Activated CD8-positive, alpha-beta memory T cell treated with anti-CD3 and anti-CD28 coated beads, Interleukin-2, amount 10 ng/mL, durations not matched to agents 7 days and 5 days (primary cell): ENCODE measurements at regions not wholly inside any gene's neighbourhood (a gene's known extent, or its start where the extent isn't known, plus 50 kb on each side); places are given as distances from the start of the nearest gene placed in this dataset.
"Not testable (repeated sequence)": the region's sequence is repeated elsewhere in the genome, so short reads cannot be mapped to it uniquely, and the experiment has no call there.

Experiments used
- ATAC-seq: fragments of 150-1000 bp; cut with Tn5 transposase; one replicate; pipeline ENCODE4 v1.10.0; 2021; ENCODE audit warnings: moderate library complexity
- CTCF ChIA-PET: fragments of 350-600 bp; sonication (Branson Sonifier 250); formaldehyde crosslinking; loops from one replicate; lab custom pipeline; 2021; ENCODE audit warnings: antibody characterized with exemption; lab: Charles Lee
- DNase-seq: peaks from one replicate; pipeline ENCODE4 v3.0.0-alpha.2; 2020
- H3K27ac Mint-ChIP-seq: one replicate; pipeline ENCODE4 v1.8.0; 2021; ENCODE audit warnings: mild to moderate bottlenecking, mixed read lengths
- H3K27me3 Mint-ChIP-seq: one replicate; pipeline ENCODE4 v1.8.0; 2021; ENCODE audit warnings: mixed read lengths
- H3K36me3 Mint-ChIP-seq: one replicate; pipeline ENCODE4 v1.8.0; 2021; ENCODE audit warnings: mild to moderate bottlenecking, mixed read lengths
- H3K4me1 Mint-ChIP-seq: one replicate; pipeline ENCODE4 v1.8.0; 2021; ENCODE audit warnings: mixed read lengths
- H3K4me3 Mint-ChIP-seq: one replicate; pipeline ENCODE4 v1.8.0; 2021; ENCODE audit warnings: mild to moderate bottlenecking, moderate library complexity, mixed read lengths
- H3K9me3 Mint-ChIP-seq: one replicate; pipeline ENCODE4 v1.8.0; 2022; ENCODE audit warnings: low read depth, mixed read lengths

DNA sequence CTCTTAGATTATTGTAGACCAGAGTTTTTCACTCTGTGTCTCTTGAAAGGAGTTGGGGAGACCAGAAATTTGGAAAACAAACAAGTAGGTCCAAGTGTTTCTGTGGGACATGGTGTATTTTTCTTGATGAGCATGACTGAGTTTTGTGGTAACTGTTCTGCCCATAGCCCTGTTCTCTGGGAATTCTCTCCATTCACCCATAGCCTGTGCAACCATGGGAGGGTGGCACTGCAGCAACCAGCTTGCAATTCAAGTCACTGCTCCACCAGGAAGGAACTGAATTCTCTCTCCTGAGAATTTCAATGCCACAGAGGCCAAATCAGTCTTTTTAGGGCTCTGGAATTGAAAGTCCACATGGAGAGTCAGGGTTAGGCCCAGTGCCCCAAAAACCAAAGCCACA is 475.3 kb upstream of the TRPC7 start:
- no peak for ATAC-seq
- Mint-ChIP-seq H3K4me3 (no peak overlapping the region), H3K4me1 (no peaks in the 10 kb centered on the region), H3K9me3 (no peaks in the 10 kb centered on the region), H3K36me3 (no peaks in the 10 kb centered on the region), H3K27ac (no peak overlapping the region), H3K27me3 (no peaks in the 10 kb centered on the region)
- CTCF ChIA-PET: no interaction called here
- no peak for DNase-seq

DNA sequence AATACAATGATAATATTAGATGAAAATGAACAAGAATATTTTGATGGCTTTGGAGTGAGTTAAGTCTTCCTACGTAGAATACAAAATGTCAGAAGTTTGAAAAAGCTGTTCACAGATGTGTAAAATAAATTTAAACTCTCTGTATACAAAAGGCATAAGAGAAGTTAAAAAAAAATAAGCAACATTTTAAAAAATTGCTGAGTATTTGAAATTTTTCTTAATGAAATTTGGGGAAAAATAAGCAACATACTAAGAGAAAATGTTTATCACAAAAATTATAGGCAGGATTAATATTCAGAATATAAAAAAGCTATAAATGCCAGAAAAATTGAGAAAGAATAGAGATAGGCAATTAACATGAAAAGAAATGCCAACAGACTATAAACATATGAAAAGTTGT is 470.7 kb upstream of the TRPC7 start:
- ATAC-seq: no peak
- H3K27me3 Mint-ChIP-seq: no peaks in the 10 kb centered on the region

DNA sequence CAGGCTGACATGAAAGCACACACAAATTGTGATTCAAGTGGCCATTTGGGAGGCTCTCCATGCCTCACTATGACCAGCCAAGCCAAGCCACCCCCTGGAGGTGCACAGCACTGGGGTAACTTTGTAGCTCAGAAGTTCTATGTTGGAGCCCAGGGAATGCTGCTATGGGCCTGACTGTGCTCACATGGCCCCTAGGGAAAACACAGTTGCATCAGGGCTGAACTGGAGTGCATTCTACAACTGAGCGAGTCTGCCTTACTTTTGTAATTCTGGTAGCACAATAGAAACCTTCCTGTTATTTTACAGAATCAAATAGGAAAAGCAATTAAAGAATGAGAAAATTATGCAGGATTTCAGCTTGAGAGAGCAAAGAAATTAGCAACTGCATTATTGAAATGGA is 455.5 kb upstream of the TRPC7 start:
- Mint-ChIP-seq H3K36me3 (no peaks in the 10 kb centered on the region), H3K4me3 (no peak overlapping the region), H3K27ac (no peak overlapping the region), H3K4me1 (no peaks in the 10 kb centered on the region), H3K27me3 (no peaks in the 10 kb centered on the region), H3K9me3 (peaks cover 2% of the 10 kb centered on the region)
- ATAC-seq: no peak
- no peak for DNase-seq
- CTCF ChIA-PET: no interaction called here

More for the DNA sequence above, 470.7 kb upstream of the TRPC7 start:
- Mint-ChIP-seq H3K4me3 (no peak overlapping the region), H3K4me1 (no peaks in the 10 kb centered on the region), H3K27ac (no peak overlapping the region), H3K36me3 (no peaks in the 10 kb centered on the region), H3K9me3 (no peaks in the 10 kb centered on the region)
- CTCF ChIA-PET: no interaction called here
- no peak for DNase-seq

DNA sequence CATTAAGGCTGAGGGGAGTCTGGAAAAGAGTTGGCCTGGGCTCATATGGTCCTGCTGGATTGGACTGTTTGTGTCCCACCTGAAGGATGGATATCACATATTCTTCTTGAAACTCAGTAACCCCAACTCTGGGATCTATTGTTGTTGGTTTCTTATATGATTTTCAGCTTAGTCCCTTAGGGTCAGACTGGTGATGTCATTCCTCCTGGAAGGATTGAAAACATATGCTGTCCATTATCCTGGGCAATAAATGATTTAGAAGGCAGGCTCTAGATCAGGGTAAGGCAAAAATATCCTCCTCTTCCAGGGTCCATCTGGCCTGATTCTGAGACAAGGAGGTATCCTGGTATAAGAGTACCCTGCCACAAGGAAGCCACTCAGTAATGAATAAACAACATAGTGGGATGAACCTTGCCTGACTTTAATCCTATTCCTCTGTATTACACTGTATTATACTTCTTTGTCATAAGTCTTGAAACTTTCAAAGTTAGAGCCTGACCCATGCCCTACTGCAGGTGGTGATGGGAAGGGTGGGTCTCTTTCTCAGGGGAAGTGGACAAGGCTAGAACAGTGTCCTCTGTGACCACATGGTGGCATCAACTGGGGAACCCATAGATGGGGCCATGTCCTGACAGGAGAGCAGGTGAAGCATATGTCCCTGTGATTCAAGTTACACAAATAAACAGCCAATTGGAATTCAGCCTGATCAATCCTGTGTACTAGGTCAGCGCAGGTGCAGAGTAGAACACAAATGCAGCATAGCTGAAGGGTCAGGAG is 454.4 kb upstream of the TRPC7 start:
- H3K36me3 Mint-ChIP-seq: no peaks in the 10 kb centered on the region
- CTCF ChIA-PET: no interaction called here
- peaks cover 2% of the 10 kb centered on the region for H3K9me3 Mint-ChIP-seq
- H3K27me3 Mint-ChIP-seq: no peaks in the 10 kb centered on the region
- no peaks in the 10 kb centered on the region for H3K4me1 Mint-ChIP-seq
- no peak overlapping the region for H3K4me3 Mint-ChIP-seq
- ATAC-seq (no peak), DNase-seq (no peak)
- H3K27ac Mint-ChIP-seq: no peak overlapping the region

GRCh38 chr5:136816327-136816726 is 451.0 kb upstream of the TRPC7 start:
- CTCF ChIA-PET: no interaction called here
- no peak overlapping the region for H3K27ac Mint-ChIP-seq

GRCh38 chr5:136814619-136815378 is 449.5 kb upstream of the TRPC7 start:
- Mint-ChIP-seq H3K4me1 (no peaks in the 10 kb centered on the region), H3K27ac (no peak overlapping the region), H3K4me3 (no peak overlapping the region), H3K36me3 (no peaks in the 10 kb centered on the region), H3K27me3 (no peaks in the 10 kb centered on the region), H3K9me3 (no peaks in the 10 kb centered on the region)
- no peak for DNase-seq
- no peak for ATAC-seq
- CTCF ChIA-PET: no interaction called here

More at GRCh38 chr5:136816327-136816726, 451.0 kb upstream of the TRPC7 start:
- ATAC-seq: no peak
- no peak overlapping the region for H3K4me3 Mint-ChIP-seq
- no peaks in the 10 kb centered on the region for H3K9me3 Mint-ChIP-seq
- no peaks in the 10 kb centered on the region for H3K27me3 Mint-ChIP-seq
- no peaks in the 10 kb centered on the region for H3K4me1 Mint-ChIP-seq
- H3K36me3 Mint-ChIP-seq: no peaks in the 10 kb centered on the region
- no peak for DNase-seq

GRCh38 chr5:136812270-136812669 is 446.9 kb upstream of the TRPC7 start:
- DNase-seq, CTCF ChIA-PET, H3K36me3 Mint-ChIP-seq, H3K9me3 Mint-ChIP-seq, ATAC-seq, H3K27ac Mint-ChIP-seq, H3K4me3 Mint-ChIP-seq, H3K27me3 Mint-ChIP-seq, H3K4me1 Mint-ChIP-seq: not testable (repeated sequence)

DNA sequence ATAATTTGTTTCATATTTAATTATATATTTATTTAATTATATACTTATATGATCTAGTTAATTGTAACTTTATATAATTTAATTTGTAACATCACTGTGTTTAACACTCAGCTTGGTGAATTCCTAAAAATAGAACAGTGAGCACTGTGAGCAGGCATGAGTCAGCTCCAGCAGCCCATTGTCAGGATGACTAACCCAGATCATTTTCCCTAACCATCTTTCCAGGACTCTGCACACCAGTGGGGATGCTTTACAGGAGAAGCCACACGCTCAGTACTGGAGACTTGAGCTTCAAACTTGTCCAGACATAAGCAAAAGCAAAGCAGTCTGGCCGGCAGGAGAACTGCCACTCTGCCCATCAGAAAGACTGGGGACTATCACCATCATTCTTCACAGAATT is 446.2 kb upstream of the TRPC7 start:
- no peak for DNase-seq
- no peaks in the 10 kb centered on the region for H3K9me3 Mint-ChIP-seq
- ATAC-seq: no peak
- no peaks in the 10 kb centered on the region for H3K27me3 Mint-ChIP-seq
- H3K4me1 Mint-ChIP-seq: no peaks in the 10 kb centered on the region
- no peaks in the 10 kb centered on the region for H3K36me3 Mint-ChIP-seq
- no peak overlapping the region for H3K27ac Mint-ChIP-seq
- no peak overlapping the region for H3K4me3 Mint-ChIP-seq
- CTCF ChIA-PET: no interaction called here

DNA sequence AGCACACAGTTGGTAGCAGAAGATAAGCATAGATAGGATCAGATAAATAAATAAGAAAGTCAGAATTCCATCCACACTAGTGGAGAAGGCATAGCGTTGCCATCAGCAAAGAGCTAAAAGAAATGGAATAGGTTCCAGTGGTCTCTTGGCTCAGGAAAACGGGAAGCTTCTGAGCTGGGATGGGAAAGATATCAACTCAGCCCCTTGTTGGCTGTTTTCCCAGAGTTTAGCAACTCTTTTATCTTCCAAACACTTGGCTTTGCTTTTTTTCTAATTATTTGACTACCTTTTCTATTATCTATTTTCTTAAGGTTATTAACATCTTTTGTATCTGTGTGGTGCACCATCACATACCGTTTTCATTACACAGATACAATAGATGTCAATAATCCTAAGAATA is 445.7 kb upstream of the TRPC7 start:
- no peak for DNase-seq
- CTCF ChIA-PET: no interaction called here
- ATAC-seq: no peak
- no peak overlapping the region for H3K4me3 Mint-ChIP-seq
- H3K4me1 Mint-ChIP-seq: no peaks in the 10 kb centered on the region
- H3K27ac Mint-ChIP-seq: no peak overlapping the region
- H3K27me3 Mint-ChIP-seq: no peaks in the 10 kb centered on the region
- H3K36me3 Mint-ChIP-seq: no peaks in the 10 kb centered on the region
- H3K9me3 Mint-ChIP-seq: no peaks in the 10 kb centered on the region

GRCh38 chr5:136810261-136810801 is 445.0 kb upstream of the TRPC7 start:
- Mint-ChIP-seq H3K27me3 (no peaks in the 10 kb centered on the region), H3K4me3 (no peak overlapping the region), H3K9me3 (no peaks in the 10 kb centered on the region), H3K27ac (no peak overlapping the region), H3K4me1 (no peaks in the 10 kb centered on the region), H3K36me3 (no peaks in the 10 kb centered on the region)
- DNase-seq (no peak), ATAC-seq (no peak)
- CTCF ChIA-PET: no interaction called here

DNA sequence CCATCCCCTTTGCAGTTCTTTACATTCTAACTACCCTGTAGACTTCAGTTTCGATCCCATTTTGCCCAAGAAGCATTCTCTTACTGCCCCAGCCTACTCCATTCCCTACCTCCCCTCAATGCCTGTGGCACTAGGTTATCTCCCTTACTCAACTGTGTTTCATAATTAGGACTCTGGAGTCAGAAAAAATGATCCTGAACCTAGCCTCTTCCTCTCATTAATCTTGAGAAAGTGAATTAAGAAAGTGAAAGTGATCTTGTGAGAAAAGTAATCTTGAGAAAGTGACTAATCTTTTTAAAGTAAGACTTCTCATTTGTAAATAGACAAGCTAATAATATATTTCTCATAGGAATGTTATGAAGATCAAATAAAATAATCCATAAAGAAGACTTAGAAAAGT is 444.0 kb upstream of the TRPC7 start:
- Mint-ChIP-seq H3K9me3 (no peaks in the 10 kb centered on the region), H3K27me3 (no peaks in the 10 kb centered on the region), H3K27ac (no peak overlapping the region), H3K4me3 (no peak overlapping the region), H3K4me1 (no peaks in the 10 kb centered on the region), H3K36me3 (no peaks in the 10 kb centered on the region)
- ATAC-seq: no peak
- CTCF ChIA-PET: no interaction called here
- DNase-seq: no peak

DNA sequence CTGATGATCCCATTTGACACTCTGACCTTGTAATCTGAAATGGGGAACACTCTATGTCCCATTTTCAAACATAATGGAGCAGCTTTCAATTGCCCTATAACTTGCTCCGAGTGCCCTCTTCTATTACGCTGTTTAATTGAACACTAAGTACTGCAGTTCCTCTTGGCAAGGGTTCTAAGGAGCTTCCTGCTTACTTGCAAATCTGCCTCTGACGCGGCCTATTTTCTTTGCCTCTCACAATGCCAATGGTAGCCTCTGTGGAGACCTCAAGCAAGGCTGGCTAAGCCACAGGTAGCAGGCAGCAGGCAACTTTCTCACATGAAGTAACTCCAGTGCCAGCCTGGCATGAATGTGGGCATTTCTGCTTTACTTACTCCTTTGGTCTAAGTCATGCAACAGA is 443.4 kb upstream of the TRPC7 start:
- Mint-ChIP-seq H3K36me3 (no peaks in the 10 kb centered on the region), H3K27me3 (no peaks in the 10 kb centered on the region), H3K27ac (no peak overlapping the region), H3K9me3 (no peaks in the 10 kb centered on the region), H3K4me1 (no peaks in the 10 kb centered on the region), H3K4me3 (no peak overlapping the region)
- CTCF ChIA-PET: no interaction called here
- DNase-seq (no peak), ATAC-seq (no peak)

DNA sequence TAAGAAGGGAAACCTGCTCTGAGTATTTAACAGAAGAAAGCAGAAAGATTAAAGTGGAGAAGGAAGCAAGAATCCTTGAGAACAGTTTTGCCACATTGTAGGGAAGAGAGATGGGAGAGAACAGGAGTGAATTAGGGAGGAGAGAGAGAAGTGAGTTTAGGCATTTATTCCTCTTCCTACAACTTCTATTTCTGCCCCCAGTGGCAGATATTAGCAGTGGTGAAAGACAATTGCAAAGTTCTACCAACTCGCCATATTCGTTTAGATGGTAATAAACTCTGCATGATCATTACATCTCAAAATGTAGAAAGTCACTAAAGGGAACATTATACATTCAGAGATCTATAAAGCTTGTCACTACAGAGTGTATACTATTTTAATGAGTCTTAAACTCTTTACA is 440.1 kb upstream of the TRPC7 start:
- no peaks in the 10 kb centered on the region for H3K9me3 Mint-ChIP-seq
- no peaks in the 10 kb centered on the region for H3K36me3 Mint-ChIP-seq
- H3K27me3 Mint-ChIP-seq: no peaks in the 10 kb centered on the region
- DNase-seq: no peak
- H3K4me3 Mint-ChIP-seq: no peak overlapping the region
- H3K27ac Mint-ChIP-seq: no peak overlapping the region
- CTCF ChIA-PET: no interaction called here
- H3K4me1 Mint-ChIP-seq: no peaks in the 10 kb centered on the region
- ATAC-seq: no peak

DNA sequence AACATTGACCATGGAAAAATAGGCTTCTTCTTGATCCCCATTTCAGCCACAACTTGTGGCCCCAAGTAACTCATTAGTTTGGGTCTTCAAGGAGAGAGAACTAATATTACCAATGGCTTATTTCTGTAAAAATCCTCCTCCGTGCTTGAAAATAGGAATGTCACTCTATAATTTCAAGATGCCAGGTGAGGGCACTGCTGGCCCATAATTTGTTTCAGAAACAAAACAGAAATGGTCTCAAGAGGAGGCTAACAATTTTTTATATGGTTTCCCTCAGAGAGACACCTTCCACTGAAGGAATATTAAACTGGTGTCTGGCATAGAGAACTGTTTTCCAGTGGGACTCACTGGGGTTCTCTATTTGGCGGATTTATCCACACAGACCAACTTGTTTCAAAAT is 437.0 kb upstream of the TRPC7 start:
- no peaks in the 10 kb centered on the region for H3K4me1 Mint-ChIP-seq
- H3K9me3 Mint-ChIP-seq: no peaks in the 10 kb centered on the region
- ATAC-seq: no peak
- CTCF ChIA-PET: no interaction called here
- H3K4me3 Mint-ChIP-seq: no peak overlapping the region
- no peaks in the 10 kb centered on the region for H3K36me3 Mint-ChIP-seq
- DNase-seq: no peak
- H3K27ac Mint-ChIP-seq: no peak overlapping the region
- no peaks in the 10 kb centered on the region for H3K27me3 Mint-ChIP-seq
